ENCODE measurements at regions not wholly inside any gene's neighbourhood (a gene's known extent, or its start where the extent isn't known, plus 50 kb on each side); places are given as distances from the start of the nearest gene placed in this dataset.
A peak's percentile ranks its signal among the peaks of the same experiment; 100 is the strongest.

GRCh38 chr22:23414727-23415489 lies 165.2 kb downstream of the IGLL1 start:
- H3K4me3 ChIP-seq (ENCODE audit: low read length): no peak overlapping the region
- peaks cover 0 to 18% of the 10 kb centered on the region in 2 donors for H3K4me1 ChIP-seq (ENCODE audit: control insufficient read depth in 2 of 2, insufficient read depth in 2 of 2, low read length in 2 of 2)
- H3K9me3 ChIP-seq (ENCODE audit: control insufficient read depth in 2 of 3, low read length in 3 of 3): no peaks in the 10 kb centered on the region
- ATAC-seq (no peak), DNase-seq (no peak)
- Mint-ChIP-seq H3K36me3 (no peaks in the 10 kb centered on the region), H3K9me3 (no peaks in the 10 kb centered on the region), H3K27ac (no peak overlapping the region), H3K4me1 (peaks cover 0 to 38% (median 25%) of the 10 kb centered on the region in 7 donors), H3K27me3 (peaks cover 0 to 7% (median 2%) of the 10 kb centered on the region in 5 donors), H3K4me3 (no peak overlapping the region)
- H3K27me3 ChIP-seq (ENCODE audit: control insufficient read depth in 2 of 2, insufficient read depth in 2 of 2, low read length in 2 of 2): no peaks in the 10 kb centered on the region
- intact Hi-C loops (cut with micrococcal nuclease): no loop called here
- ChIA-PET POLR2A (no interaction called here), CTCF (no interaction called here)
- H3K27ac ChIP-seq (ENCODE audit: low read depth, low read length): no peak overlapping the region
- no peaks in the 10 kb centered on the region for H3K36me3 ChIP-seq (ENCODE audit: control insufficient read depth in 2 of 3, insufficient read depth in 3 of 3, low read length in 3 of 3)

GRCh38 chr22:23411739-23412138 lies 168.4 kb downstream of the IGLL1 start:
- DNase-seq (peak in 4 of 9 donors; percentile 13 to 35 (median 30)), ATAC-seq (no peak)
- H3K36me3 Mint-ChIP-seq: no peaks in the 10 kb centered on the region
- H3K4me3 Mint-ChIP-seq: peak overlapping the region in 6 of 10 donors; percentile 3 to 47 (median 14)
- no peaks in the 10 kb centered on the region for H3K9me3 ChIP-seq (ENCODE audit: control insufficient read depth in 2 of 3, low read length in 3 of 3)
- no peak overlapping the region for H3K27ac ChIP-seq (ENCODE audit: low read depth, low read length)
- H3K36me3 ChIP-seq (ENCODE audit: control insufficient read depth in 2 of 3, insufficient read depth in 3 of 3, low read length in 3 of 3): no peaks in the 10 kb centered on the region
- no peak overlapping the region for H3K4me3 ChIP-seq (ENCODE audit: low read length)
- H3K27ac Mint-ChIP-seq: peak overlapping the region in 8 of 9 donors; percentile 18 to 78 (median 52)
- peaks cover 0 to 38% (median 25%) of the 10 kb centered on the region in 7 donors for H3K4me1 Mint-ChIP-seq
- intact Hi-C loops (cut with micrococcal nuclease): no loop called here
- H3K9me3 Mint-ChIP-seq: no peaks in the 10 kb centered on the region
- no peaks in the 10 kb centered on the region for H3K27me3 ChIP-seq (ENCODE audit: control insufficient read depth in 2 of 2, insufficient read depth in 2 of 2, low read length in 2 of 2)
- ChIA-PET POLR2A (no interaction called here), CTCF (interaction anchor here (0.6 to 1.1 kb wide), 2 partner anchors 62 to 128 kb away, joined by 3 to 4 read pairs; no protein-coding TSS in a partner anchor)
- peaks cover 0 to 18% of the 10 kb centered on the region in 2 donors for H3K4me1 ChIP-seq (ENCODE audit: control insufficient read depth in 2 of 2, insufficient read depth in 2 of 2, low read length in 2 of 2)
- peaks cover 0 to 2% (median 0%) of the 10 kb centered on the region in 5 donors for H3K27me3 Mint-ChIP-seq

GRCh38 chr22:23410411-23410810 lies 169.7 kb downstream of the IGLL1 start:
- Histone ChIP-seq H3K27me3 (ENCODE audit: control insufficient read depth in 2 of 2, insufficient read depth in 2 of 2, low read length in 2 of 2) (no peaks in the 10 kb centered on the region), H3K4me1 (ENCODE audit: control insufficient read depth in 2 of 2, insufficient read depth in 2 of 2, low read length in 2 of 2) (peaks cover 0 to 18% of the 10 kb centered on the region in 2 donors), H3K36me3 (ENCODE audit: control insufficient read depth in 2 of 3, insufficient read depth in 3 of 3, low read length in 3 of 3) (no peaks in the 10 kb centered on the region), H3K9me3 (ENCODE audit: control insufficient read depth in 2 of 3, low read length in 3 of 3) (no peaks in the 10 kb centered on the region), H3K4me3 (ENCODE audit: low read length) (no peak overlapping the region), H3K27ac (ENCODE audit: low read depth, low read length) (no peak overlapping the region)
- Mint-ChIP-seq H3K4me1 (peaks cover 0 to 38% (median 25%) of the 10 kb centered on the region in 7 donors), H3K36me3 (no peaks in the 10 kb centered on the region), H3K9me3 (no peaks in the 10 kb centered on the region), H3K27ac (no peak overlapping the region), H3K27me3 (peaks cover 0 to 2% (median 0%) of the 10 kb centered on the region in 5 donors), H3K4me3 (no peak overlapping the region)
- intact Hi-C loops (cut with micrococcal nuclease): no loop called here
- DNase-seq (no peak), ATAC-seq (no peak)
- ChIA-PET CTCF (no interaction called here), POLR2A (no interaction called here)

GRCh38 chr22:23409976-23410375 lies 170.1 kb downstream of the IGLL1 start:
- Mint-ChIP-seq H3K4me1 (peaks cover 0 to 38% (median 25%) of the 10 kb centered on the region in 7 donors), H3K27me3 (peaks cover 0 to 2% (median 0%) of the 10 kb centered on the region in 5 donors), H3K9me3 (no peaks in the 10 kb centered on the region), H3K4me3 (no peak overlapping the region), H3K27ac (peak overlapping the region in 1 of 9 donors; percentile 26), H3K36me3 (no peaks in the 10 kb centered on the region)
- Histone ChIP-seq H3K27ac (ENCODE audit: low read depth, low read length) (no peak overlapping the region), H3K9me3 (ENCODE audit: control insufficient read depth in 2 of 3, low read length in 3 of 3) (no peaks in the 10 kb centered on the region), H3K4me3 (ENCODE audit: low read length) (no peak overlapping the region), H3K27me3 (ENCODE audit: control insufficient read depth in 2 of 2, insufficient read depth in 2 of 2, low read length in 2 of 2) (no peaks in the 10 kb centered on the region), H3K4me1 (ENCODE audit: control insufficient read depth in 2 of 2, insufficient read depth in 2 of 2, low read length in 2 of 2) (peaks cover 0 to 18% of the 10 kb centered on the region in 2 donors), H3K36me3 (ENCODE audit: control insufficient read depth in 2 of 3, insufficient read depth in 3 of 3, low read length in 3 of 3) (no peaks in the 10 kb centered on the region)
- POLR2A ChIA-PET: no interaction called here
- no peak for DNase-seq
- CTCF ChIA-PET: no interaction called here
- ATAC-seq: no peak
- intact Hi-C loops (cut with micrococcal nuclease): no loop called here

- Histone ChIP-seq H3K9me3 (ENCODE audit: control insufficient read depth in 2 of 3, low read length in 3 of 3) (no peaks in the 10 kb centered on the region), H3K36me3 (ENCODE audit: control insufficient read depth in 2 of 3, insufficient read depth in 3 of 3, low read length in 3 of 3) (no peaks in the 10 kb centered on the region), H3K4me1 (ENCODE audit: control insufficient read depth in 2 of 2, insufficient read depth in 2 of 2, low read length in 2 of 2) (peaks cover 0 to 18% of the 10 kb centered on the region in 2 donors), H3K4me3 (ENCODE audit: low read length) (no peak overlapping the region), H3K27ac (ENCODE audit: low read depth, low read length) (no peak overlapping the region), H3K27me3 (ENCODE audit: control insufficient read depth in 2 of 2, insufficient read depth in 2 of 2, low read length in 2 of 2) (no peaks in the 10 kb centered on the region)
- ATAC-seq (no peak), DNase-seq (no peak)
- H3K4me1 Mint-ChIP-seq: peaks cover 0 to 29% (median 25%) of the 10 kb centered on the region in 7 donors
- H3K27ac Mint-ChIP-seq: no peak overlapping the region
- H3K27me3 Mint-ChIP-seq: no peaks in the 10 kb centered on the region
- H3K36me3 Mint-ChIP-seq: no peaks in the 10 kb centered on the region
- intact Hi-C loops (cut with micrococcal nuclease): no loop called here
- POLR2A ChIA-PET: no interaction called here
- H3K9me3 Mint-ChIP-seq: no peaks in the 10 kb centered on the region
- CTCF ChIA-PET: no interaction called here
- H3K4me3 Mint-ChIP-seq: no peak overlapping the region
These were observed 171.8 kb downstream of the IGLL1 start for GRCh38 chr22:23408321-23408720.

GRCh38 chr22:23405366-23405851 lies 174.7 kb downstream of the IGLL1 start:
- no peaks in the 10 kb centered on the region for H3K27me3 Mint-ChIP-seq
- H3K4me3 Mint-ChIP-seq: no peak overlapping the region

More at GRCh38 chr22:23405366-23405851, 174.7 kb downstream of the IGLL1 start:
- ChIA-PET POLR2A (interaction anchor here (0.5 kb wide), 1 partner anchor 442 kb away, joined by 3 read pairs; no protein-coding TSS in a partner anchor), CTCF (no interaction called here)
- H3K36me3 ChIP-seq (ENCODE audit: control insufficient read depth in 2 of 3, insufficient read depth in 3 of 3, low read length in 3 of 3): no peaks in the 10 kb centered on the region
- H3K27ac ChIP-seq (ENCODE audit: low read depth, low read length): no peak overlapping the region
- H3K27me3 ChIP-seq (ENCODE audit: control insufficient read depth in 2 of 2, insufficient read depth in 2 of 2, low read length in 2 of 2): no peaks in the 10 kb centered on the region
- no peak for ATAC-seq
- intact Hi-C loops (cut with micrococcal nuclease): no loop called here
- no peaks in the 10 kb centered on the region for H3K36me3 Mint-ChIP-seq
- no peaks in the 10 kb centered on the region for H3K4me1 Mint-ChIP-seq
- no peaks in the 10 kb centered on the region for H3K4me1 ChIP-seq (ENCODE audit: control insufficient read depth in 2 of 2, insufficient read depth in 2 of 2, low read length in 2 of 2)
- H3K4me3 ChIP-seq (ENCODE audit: low read length): no peak overlapping the region
- H3K9me3 Mint-ChIP-seq: no peaks in the 10 kb centered on the region
- DNase-seq: no peak
- no peaks in the 10 kb centered on the region for H3K9me3 ChIP-seq (ENCODE audit: control insufficient read depth in 2 of 3, low read length in 3 of 3)
- H3K27ac Mint-ChIP-seq: no peak overlapping the region
